Nucleus accumbens (tissue), 56 donors: ENCODE measurements at regions not wholly inside any gene's neighbourhood (a gene's known extent, or its start where the extent isn't known, plus 50 kb on each side); places are given as distances from the start of the nearest gene placed in this dataset.
A peak's percentile ranks its signal among the peaks of the same experiment; 100 is the strongest.
"Not testable (repeated sequence)": the region's sequence is repeated elsewhere in the genome, so short reads cannot be mapped to it uniquely, and the experiment has no call there.

Source experiments
- DNase-seq, 56 donors: peaks; one replicate each; lab custom pipeline; 2025; lab: John Stamatoyannopoulos, UW

DNA sequence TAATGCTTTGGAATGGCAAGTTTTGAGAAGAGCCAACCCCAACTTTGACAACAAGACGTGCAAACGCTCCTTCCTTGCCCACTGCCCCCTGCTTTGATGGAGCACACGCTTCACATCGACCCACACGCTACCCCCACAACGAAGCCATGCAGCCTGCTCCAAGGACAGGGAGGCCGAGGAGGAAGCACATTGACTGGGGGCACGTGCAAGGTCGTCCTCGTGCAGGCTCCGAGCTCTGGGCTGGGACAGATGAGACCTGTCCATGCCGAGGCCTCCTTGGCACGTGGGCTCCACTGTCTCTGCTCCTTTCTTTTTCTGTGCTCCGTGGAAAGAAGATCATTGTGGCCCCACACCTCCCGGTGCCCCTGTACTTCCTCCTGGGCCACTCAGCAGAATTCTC is 309.0 kb downstream of the TEX29 start:
- DNase-seq, result no peak

- peak in 4 of 56 donors; percentile 8 to 23 (median 14) for DNase-seq
Observed at GRCh38 chr13:111629926-111630325, 309.5 kb downstream of the TEX29 start.

- no peak for DNase-seq
Observed at GRCh38 chr13:111630406-111630805, 310.0 kb downstream of the TEX29 start.

GRCh38 chr13:111631271-111631670 is 310.8 kb downstream of the TEX29 start:
- DNase-seq, result not testable (repeated sequence)

DNA sequence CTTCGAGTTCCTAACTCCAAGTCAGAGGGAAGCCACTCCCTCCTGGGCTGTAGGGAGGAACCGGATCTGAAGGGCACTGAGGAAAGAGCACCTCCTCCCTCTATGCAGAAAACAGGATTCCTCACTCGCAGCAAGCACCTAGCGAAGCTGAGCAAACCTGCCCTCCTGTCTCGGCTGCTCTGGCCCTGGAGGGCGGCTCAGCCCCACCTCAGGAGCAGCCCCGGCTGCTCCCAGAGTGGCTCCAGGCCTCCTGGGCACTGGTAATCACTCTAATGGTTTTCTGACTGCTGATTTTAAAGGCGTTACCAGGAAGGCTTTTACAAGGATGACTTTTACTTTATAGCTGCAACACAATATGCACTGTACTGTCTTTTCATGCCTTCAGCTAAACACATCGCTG is 312.5 kb downstream of the TEX29 start:
- DNase-seq, result no peak

GRCh38 chr13:111633401-111633800 is 313.0 kb downstream of the TEX29 start:
- DNase-seq, result no peak

- no peak for DNase-seq
Observed at GRCh38 chr13:111634410-111634809, 314.0 kb downstream of the TEX29 start.

DNA sequence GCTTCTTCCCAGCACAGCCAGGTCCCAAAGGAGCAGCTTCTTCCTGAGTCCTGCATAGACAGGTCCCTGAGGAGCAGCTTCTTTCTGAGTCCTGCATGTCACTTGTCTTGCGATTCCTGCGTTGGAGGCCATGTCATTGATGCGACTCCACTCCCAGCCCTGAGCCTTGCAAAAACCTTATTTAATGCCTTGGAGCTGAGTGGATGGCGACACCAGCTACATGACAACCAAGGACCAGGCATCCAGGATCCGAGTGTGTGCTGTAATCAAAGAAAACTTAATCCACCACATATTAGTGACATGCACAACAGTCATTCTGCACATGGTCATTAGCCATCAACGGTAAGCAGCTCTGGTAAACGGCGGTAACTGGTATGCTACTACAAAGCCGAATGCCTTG is 315.8 kb downstream of the TEX29 start:
- no peak for DNase-seq

DNA sequence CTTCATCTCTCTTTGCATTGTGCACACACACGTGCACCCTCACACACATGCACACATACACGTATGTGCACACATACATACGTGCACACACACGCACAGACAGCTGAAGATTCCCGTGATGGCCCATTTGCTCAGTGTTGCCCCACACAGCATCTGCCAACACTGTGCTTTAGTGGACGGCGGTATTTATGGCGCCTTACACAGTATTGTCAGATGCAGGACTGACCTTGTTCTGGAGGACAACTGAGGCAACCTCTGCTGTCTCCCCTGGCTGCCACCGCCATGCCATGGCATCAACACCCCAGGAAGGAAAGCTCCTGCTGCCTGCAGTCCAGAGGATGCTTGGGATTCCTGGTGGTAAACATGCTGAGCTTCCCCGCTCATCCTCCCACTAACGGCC is 316.4 kb downstream of the TEX29 start:
- DNase-seq, result no peak

DNA sequence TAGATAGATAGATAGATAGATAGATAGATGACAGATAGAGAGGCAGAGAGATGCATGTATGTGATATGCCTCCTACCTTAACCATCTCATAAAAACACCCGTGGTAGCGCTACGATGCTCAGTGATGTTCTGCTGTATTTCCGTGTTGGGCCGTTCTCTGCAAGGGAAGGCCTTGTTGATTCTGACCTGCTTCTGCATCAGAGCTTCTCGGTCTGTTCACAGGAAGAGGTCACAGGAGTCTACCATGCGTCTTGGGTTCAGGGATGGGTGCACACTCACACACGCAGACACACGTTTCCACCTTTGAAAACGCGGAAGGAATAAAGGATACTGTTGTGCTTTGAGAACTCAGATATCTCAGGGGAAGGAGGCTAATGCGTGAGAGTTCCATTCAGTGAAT is 316.9 kb downstream of the TEX29 start:
- DNase-seq, result no peak

DNA sequence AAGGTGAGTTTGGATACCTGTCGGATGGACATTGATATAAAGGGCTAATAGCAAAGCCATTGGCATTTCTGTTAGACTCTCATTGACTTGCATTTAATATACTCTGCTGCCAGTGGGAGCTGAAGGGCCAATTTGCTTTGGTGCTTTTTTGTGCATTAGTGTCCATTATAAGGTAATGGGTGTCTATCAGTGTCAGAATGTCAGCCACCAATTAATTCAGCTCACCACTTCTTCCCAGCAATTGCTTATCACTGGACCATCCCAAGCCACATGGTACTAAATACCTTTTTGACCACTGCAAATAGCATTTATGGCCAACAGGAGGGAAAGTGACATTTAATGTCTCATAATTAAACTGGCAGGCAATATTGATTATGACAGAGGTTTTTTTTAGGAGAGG is 317.8 kb downstream of the TEX29 start:
- no peak for DNase-seq

GRCh38 chr13:111639196-111639705 is 318.8 kb downstream of the TEX29 start:
- DNase-seq, result no peak

DNA sequence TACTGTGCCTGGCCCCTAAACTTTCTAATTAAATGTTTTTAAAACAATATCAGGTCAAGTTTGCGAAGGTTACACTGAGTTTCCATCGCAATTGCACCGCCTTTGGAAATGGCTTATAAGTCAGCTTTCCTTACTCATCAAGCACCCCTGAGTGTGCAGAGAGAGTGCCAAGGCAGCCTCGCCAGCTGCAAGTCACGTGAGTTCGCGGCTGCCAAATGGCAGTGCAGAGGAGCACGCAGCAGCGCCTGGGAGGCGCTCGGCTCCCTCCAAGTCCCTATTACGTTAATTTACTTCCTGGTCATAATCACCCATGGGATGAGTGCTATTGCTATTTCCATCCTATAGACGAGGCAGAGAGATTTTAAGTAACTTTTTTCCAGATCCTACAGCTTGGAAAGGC is 319.6 kb downstream of the TEX29 start:
- peak in 16 of 56 donors; percentile 4 to 52 (median 20) for DNase-seq

DNA sequence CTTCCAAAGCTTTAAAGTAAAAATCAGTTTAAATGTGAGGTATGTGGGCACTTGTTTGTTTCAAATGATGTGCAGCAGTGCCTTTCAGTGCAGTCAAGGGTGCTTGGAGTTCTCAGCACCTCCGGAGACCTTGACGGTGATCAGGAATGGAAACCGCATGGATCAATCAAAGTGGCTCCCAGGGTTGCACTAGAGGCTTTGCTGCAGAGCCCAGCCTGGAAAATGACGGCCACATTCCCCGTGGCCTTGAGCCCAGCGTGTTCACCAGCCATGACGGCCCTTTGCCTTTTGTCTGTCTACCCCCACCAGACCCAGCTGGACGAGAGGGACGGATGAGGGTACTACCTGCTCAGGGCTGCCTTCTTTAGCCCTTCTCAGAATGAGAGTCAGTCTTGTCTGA is 320.0 kb downstream of the TEX29 start:
- no peak for DNase-seq

DNA sequence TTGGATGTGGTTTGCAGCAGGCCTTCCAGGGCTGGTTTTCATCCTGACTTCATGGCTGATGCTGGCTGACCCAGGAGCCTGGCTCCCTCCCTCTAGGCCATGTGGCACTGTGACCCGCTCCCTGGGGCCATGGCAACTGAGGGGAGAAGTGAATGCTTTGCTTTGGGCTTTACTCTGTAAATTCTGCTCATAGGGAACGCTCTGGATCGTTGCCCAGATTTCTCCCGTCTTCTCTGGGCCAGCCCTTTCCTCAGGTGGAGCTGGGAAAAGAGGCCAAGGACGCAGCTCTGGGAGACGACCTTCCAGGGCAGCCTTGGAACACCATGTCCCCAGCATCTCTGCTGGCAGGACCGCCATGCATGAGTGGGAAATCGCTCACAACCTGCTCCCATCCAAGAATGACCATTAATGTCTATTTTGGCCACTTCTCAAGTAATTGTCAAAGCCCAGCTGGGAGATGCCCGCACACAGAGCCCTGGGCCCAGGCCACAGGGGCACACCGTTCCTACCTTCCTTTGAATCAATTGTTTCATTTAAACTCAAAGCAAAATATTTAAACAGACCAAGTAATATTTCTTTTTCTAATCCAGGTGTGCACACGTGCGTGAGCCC is 321.8 kb downstream of the TEX29 start:
- no peak for DNase-seq

DNA sequence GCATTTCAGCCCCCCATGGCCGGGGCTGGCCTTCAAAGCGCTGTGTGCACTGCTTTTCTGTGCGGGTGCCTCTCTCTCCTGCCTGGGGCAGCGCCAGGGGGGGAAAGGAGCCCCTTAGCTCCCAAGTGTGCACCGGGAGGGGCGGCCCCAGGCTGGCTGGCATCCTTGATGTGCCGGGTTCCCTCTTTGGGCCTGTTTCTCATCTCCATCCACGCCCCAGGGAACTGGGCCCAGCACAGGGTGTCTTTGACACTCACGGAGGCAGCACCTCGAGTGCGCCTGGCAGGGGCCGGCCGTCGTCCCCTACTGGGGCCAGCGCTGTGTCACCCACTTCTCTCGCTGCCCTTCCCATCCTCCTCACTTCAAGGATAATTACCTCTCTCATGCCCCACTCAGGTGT is 324.3 kb downstream of the TEX29 start:
- DNase-seq, result no peak

DNA sequence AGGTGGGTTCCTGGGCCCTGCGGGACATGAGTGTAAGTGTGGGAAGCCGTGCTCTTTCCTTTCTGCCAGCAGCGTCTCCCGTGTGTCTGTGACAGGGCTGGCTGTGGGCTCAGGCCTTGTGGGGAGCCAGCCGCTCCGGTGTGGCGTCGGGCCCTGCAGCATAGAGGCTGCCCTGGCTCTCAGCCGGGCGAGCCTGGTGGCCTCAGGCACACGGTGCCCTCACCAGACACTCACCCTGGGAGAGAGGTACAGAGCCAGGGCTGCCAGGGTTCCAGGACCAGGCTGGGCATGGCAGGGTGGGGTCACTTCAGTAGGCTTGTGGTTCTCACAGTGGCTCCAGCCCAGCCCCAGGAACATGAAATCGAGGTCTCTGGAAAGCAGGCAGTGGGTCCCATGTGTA is 324.8 kb downstream of the TEX29 start:
- DNase-seq, result no peak

DNA sequence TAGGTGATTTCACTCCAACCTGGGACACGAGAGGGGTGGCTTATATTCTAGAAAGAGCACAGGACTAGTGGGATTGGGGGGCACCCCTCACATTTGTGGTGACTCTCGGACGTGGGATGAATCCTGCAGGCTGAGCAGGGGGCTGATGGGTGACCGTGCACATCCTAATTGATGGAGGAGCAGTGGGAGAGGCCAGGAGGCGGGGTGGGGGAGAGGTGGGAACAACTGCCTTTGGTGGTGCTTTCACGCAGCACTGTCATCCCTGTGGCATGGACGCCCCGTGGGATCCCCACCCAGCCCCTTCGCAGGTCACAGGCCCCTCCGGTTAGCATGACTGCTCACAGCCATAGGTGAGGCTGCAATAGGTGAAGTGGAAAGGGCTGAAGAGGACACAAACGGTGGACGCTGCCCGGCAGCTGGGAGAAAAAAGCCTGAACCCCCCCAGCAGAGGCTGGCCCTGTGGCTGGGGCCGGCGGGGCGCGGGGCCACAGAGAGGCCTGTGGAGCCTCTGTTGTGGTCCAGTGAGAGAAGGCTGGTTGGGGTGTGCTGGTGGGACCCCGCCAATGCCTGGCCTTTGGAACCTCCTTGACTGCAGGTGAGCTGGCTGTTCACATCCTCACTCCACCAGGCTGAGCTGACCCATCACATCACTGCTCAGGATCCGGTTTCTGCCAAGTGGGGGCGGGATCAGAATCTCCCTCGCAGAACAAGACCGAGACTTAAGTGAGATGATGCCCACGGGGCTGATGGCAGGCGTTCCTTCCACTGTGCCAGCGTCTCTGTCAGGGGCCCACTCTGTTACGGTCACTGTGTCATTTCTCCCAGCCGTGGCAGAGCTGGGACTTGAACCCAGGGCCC is 325.4 kb downstream of the TEX29 start:
- DNase-seq, result no peak

DNA sequence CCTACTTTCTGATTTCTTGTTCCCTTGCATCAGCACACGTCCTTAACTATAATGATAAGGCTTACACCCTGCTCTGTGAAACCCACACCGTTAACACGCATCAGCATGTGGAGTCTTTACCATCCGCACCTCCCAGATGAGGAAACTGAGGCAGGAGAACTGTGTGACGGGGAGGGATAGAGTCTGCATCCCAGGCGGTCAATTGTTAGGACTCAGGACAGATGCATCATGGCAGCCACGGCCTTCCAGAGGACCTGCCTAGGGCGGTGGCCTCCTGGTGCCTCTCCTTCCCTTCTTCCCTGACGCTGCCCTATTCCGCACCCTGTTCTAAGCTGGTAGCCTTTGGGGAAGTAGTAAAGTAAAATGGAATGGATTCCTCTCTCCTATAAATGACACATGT is 326.0 kb downstream of the TEX29 start:
- DNase-seq, result no peak

DNA sequence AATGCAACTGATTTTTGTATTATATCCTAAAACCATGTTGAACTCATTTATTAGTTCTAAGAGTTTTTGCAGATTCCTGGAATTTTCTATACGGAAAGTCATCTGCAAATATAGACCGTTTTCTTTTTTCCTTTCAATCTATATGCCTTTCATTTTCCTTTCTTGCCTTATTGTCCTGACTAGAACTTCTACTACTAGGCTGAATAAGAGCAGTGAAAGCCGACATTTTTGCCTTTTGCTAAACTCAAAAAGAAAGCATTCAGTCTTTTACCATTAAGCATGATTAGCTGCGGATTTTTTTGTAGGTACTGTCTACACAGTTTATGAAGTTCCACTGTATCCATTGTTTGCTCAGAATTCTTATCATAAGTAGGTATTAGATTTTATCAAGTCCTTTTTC is 328.4 kb downstream of the TEX29 start:
- no peak for DNase-seq

GRCh38 chr13:111650626-111651025 is 330.2 kb downstream of the TEX29 start:
- DNase-seq, result no peak

GRCh38 chr13:111652676-111653075 is 332.2 kb downstream of the TEX29 start:
- no peak for DNase-seq
